ENCODE measurements at regions not wholly inside any gene's neighbourhood (a gene's known extent, or its start where the extent isn't known, plus 50 kb on each side); places are given as distances from the start of the nearest gene placed in this dataset.

- no peak for TF ChIP-seq CTCF (conservative IDR thresholded peaks at IDR 0.05; ENCODE audit: low read depth, low read length)
- DNase-seq (ENCODE audit: low read depth): peak; percentile 78
- no peak overlapping the region for H3K4me3 ChIP-seq (ENCODE audit: low read depth, low read length)
Measured at GRCh38 chr5:8843771-8844170, 702.1 kb downstream of the SEMA5A start.

DNA sequence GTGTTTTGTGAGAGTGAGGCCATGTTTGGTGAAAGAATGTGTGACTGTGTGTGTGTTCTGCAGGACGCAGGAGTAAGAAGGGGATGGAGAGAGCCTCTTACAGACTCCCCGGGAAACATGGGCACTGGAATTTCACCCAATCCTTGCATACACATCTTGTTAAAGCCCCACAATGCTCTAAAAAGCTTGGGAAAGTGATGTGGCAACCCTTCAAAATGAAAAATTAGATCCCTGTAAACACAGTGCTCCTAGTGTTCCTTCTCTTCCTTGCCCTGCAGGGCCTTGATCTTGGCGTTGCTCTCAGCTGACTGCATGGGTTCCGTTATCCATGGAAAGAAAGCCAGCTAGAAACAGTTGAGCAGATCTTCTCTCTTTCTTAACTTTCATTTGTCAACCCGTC is 701.7 kb downstream of the SEMA5A start:
- no peak for TF ChIP-seq CTCF (conservative IDR thresholded peaks at IDR 0.05; ENCODE audit: low read depth, low read length)
- no peak for DNase-seq (ENCODE audit: low read depth)
- no peak overlapping the region for H3K4me3 ChIP-seq (ENCODE audit: low read depth, low read length)

DNA sequence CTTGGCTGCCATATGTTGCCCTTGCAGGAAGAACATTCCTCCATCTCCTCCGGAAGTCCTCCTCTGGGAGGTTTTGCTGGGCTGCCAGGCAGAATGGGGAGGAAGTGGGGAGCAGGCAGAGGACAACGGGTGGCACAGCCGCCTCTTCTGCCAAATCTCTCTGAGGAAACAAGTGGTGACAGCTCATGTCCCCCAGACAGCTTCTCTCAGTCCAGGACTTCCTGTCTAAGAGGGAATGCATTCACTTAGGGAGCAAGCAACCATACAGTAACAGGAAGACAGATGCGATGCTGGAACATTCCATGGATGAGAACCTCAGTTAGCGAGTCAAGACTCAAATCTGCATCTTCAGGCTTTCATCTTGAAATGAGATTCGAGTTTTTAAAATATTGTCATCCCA is 701.0 kb downstream of the SEMA5A start:
- DNase-seq (ENCODE audit: low read depth): no peak
- TF ChIP-seq CTCF (conservative IDR thresholded peaks at IDR 0.05; ENCODE audit: low read depth, low read length): no peak
- H3K4me3 ChIP-seq (ENCODE audit: low read depth, low read length): no peak overlapping the region

DNA sequence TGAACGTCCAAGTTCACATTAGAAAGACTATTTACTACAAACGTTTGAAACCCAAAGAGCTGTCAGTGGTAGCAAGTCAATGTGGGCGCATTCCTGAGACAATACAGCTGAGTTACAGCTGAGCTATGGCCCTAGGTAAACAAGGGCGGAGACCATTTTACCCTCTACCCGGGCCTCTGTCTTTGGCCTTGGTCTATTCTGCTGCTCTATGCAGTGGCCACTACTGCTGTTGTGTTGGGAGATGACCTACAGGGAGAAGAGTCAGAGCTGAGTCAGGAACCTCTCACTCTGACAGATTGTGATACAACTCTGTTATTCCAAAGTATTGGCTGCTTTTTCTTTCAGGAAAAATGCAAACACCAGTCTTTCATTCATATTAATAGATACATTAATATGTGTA is 700.6 kb downstream of the SEMA5A start:
- no peak overlapping the region for H3K4me3 ChIP-seq (ENCODE audit: low read depth, low read length)
- no peak for TF ChIP-seq CTCF (conservative IDR thresholded peaks at IDR 0.05; ENCODE audit: low read depth, low read length)
- no peak for DNase-seq (ENCODE audit: low read depth)

DNA sequence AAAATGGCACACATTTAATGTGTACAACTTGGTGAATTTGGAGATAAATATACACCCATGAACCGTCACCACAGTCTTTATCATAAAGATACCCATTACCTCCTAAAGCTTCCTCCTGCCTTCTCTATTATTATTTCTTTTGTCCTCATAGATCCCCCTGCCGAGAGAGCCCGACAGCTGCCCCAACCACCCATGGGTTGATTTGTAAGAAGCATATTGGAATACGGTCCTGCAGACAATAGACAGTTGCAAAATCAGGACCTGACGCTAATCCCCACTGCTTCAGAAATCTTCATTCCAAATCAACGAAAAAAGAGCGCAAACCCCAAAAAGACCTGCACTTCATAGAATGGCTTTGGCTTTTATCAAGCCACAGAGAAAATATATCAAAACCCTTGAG is 697.5 kb downstream of the SEMA5A start:
- no peak for DNase-seq (ENCODE audit: low read depth)
- TF ChIP-seq CTCF (conservative IDR thresholded peaks at IDR 0.05; ENCODE audit: low read depth, low read length): no peak
- H3K4me3 ChIP-seq (ENCODE audit: low read depth, low read length): no peak overlapping the region

DNA sequence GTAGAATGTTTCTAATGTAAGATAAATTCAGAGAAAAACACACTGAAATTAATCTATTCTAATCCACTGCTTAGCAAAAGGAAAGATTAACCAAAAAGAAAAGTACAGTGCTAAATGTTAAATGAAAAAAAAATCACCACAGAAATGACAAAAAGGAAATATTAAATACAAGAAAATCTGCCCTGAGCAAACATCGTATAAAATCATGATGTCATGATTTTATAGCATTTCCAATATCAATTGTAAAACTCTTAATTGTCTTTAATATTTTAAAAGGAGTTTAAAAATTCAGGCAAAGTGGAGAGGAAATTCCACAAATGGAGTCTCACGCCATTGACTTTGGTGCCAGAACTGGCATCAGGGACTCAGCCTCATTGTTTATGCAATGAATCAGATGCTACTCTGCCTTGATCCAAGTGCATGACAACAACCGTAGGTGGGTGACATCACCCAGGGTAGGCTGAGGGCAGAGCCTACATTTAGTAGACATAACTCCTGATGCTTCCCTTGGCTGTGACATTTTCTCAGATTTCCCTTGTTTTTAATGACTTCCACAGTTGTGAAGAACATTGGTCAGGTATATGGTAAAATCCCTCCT is 696.8 kb downstream of the SEMA5A start:
- no peak overlapping the region for H3K4me3 ChIP-seq (ENCODE audit: low read depth, low read length)
- DNase-seq (ENCODE audit: low read depth): peak; percentile 51
- TF ChIP-seq CTCF (conservative IDR thresholded peaks at IDR 0.05; ENCODE audit: low read depth, low read length): no peak

GRCh38 chr5:8851101-8851500 is 694.8 kb downstream of the SEMA5A start:
- H3K4me3 ChIP-seq (ENCODE audit: low read depth, low read length): no peak overlapping the region
- no peak for TF ChIP-seq CTCF (conservative IDR thresholded peaks at IDR 0.05; ENCODE audit: low read depth, low read length)
- no peak for DNase-seq (ENCODE audit: low read depth)

Measured in choroid plexus epithelial cell (primary cell).